ENCODE measurements at regions not wholly inside any gene's neighbourhood (a gene's known extent, or its start where the extent isn't known, plus 50 kb on each side); places are given as distances from the start of the nearest gene placed in this dataset.

DNA sequence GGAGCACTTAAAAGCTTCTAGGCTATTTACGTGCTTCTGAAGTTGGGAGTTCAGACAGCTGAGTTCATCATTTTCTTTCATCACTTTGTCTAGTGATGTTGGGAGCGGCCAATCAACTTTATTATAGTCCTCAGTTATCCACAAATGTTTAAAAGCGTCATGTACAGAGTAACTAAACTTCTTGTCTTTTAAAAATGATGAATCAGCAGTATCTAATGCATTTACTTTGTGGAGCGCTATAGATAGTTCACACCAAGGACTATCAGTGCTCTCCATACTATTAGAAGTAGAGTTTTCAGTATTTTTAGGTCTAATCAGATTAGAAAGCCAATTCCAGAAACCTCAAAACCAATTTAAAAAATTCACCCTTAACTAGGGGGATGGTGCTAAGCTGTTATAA, 778.7 kb upstream of the PRMT6 start:
- TF ChIP-seq, protein P1, sequence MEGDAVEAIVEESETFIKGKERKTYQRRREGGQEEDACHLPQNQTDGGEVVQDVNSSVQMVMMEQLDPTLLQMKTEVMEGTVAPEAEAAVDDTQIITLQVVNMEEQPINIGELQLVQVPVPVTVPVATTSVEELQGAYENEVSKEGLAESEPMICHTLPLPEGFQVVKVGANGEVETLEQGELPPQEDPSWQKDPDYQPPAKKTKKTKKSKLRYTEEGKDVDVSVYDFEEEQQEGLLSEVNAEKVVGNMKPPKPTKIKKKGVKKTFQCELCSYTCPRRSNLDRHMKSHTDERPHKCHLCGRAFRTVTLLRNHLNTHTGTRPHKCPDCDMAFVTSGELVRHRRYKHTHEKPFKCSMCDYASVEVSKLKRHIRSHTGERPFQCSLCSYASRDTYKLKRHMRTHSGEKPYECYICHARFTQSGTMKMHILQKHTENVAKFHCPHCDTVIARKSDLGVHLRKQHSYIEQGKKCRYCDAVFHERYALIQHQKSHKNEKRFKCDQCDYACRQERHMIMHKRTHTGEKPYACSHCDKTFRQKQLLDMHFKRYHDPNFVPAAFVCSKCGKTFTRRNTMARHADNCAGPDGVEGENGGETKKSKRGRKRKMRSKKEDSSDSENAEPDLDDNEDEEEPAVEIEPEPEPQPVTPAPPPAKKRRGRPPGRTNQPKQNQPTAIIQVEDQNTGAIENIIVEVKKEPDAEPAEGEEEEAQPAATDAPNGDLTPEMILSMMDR (IDR thresholded peaks at IDR 0.05; ENCODE audit: insufficient read depth in 1 of 2, low read depth in 1 of 2, low read length in 1 of 2, severe bottlenecking in 1 of 2, unreplicated experiment in 1 of 2), result no peak
- no peak overlapping the region for H3K27ac Mint-ChIP-seq (ENCODE audit: unreplicated experiment)
- CTCF ChIA-PET, result no interaction called here
- H3K36me3 Mint-ChIP-seq (ENCODE audit: insufficient read depth, unreplicated experiment), result no peaks in the 10 kb centered on the region
- Histone ChIP-seq H3K4me1 (no peaks in the 10 kb centered on the region), H3K4me3 (ENCODE audit: low read depth, low read length) (no peak overlapping the region), H3K9me3 (no peaks in the 10 kb centered on the region), H3K27me3 (replicated peaks; ENCODE audit: control insufficient read depth, insufficient read depth, low read length) (no peaks in the 10 kb centered on the region), H3K36me3 (ENCODE audit: control insufficient read depth, insufficient read depth, low read length) (no peaks in the 10 kb centered on the region)
- H3K27me3 Mint-ChIP-seq (ENCODE audit: insufficient read depth, unreplicated experiment), result no peaks in the 10 kb centered on the region
- intact Hi-C loops (cut with micrococcal nuclease; ENCODE audit: unreplicated experiment), result no loop called here
- no peaks in the 10 kb centered on the region for H3K4me1 Mint-ChIP-seq (ENCODE audit: low read depth, unreplicated experiment)
- no TSS peak for BruUV-seq (replicated peaks)
- no peak for DNase-seq
- H3K4me3 Mint-ChIP-seq (ENCODE audit: unreplicated experiment), result no peak overlapping the region
- POLR2A ChIA-PET, result no interaction called here
- peaks cover 11% of the 10 kb centered on the region for H3K9me3 Mint-ChIP-seq (ENCODE audit: unreplicated experiment)

DNA sequence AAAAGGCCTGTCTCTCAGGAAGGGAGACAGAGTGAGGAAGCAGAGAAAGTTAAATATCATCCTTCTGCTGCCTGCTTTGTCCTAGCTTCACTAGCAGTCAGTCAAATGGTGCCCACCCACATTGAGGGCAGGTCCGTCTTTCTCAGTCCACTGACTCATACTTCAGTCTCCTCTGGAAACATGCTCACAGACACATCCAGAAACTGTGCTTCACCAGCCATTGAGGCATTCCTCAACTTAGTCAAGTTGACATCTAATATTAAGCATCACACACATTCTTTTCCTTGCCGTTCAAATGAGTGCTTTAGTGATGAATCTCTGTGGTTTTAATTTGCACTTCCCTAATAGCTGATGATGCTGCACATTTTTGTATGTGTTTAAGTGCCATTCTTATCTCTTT, 777.8 kb upstream of the PRMT6 start:
- Mint-ChIP-seq H3K4me1 (ENCODE audit: low read depth, unreplicated experiment) (no peaks in the 10 kb centered on the region), H3K27me3 (ENCODE audit: insufficient read depth, unreplicated experiment) (no peaks in the 10 kb centered on the region), H3K9me3 (ENCODE audit: unreplicated experiment) (peaks cover 11% of the 10 kb centered on the region), H3K27ac (ENCODE audit: unreplicated experiment) (no peak overlapping the region), H3K4me3 (ENCODE audit: unreplicated experiment) (no peak overlapping the region), H3K36me3 (ENCODE audit: insufficient read depth, unreplicated experiment) (no peaks in the 10 kb centered on the region)
- DNase-seq, result no peak
- POLR2A ChIA-PET, result no interaction called here
- intact Hi-C loops (cut with micrococcal nuclease; ENCODE audit: unreplicated experiment), result no loop called here
- no peaks in the 10 kb centered on the region for H3K9me3 ChIP-seq
- BruUV-seq (replicated peaks), result no TSS peak
- H3K4me3 ChIP-seq (ENCODE audit: low read depth, low read length), result no peak overlapping the region
- H3K4me1 ChIP-seq, result no peaks in the 10 kb centered on the region
- TF ChIP-seq, protein P1 (IDR thresholded peaks at IDR 0.05; ENCODE audit: insufficient read depth in 1 of 2, low read depth in 1 of 2, low read length in 1 of 2, severe bottlenecking in 1 of 2, unreplicated experiment in 1 of 2), result no peak
- CTCF ChIA-PET, result no interaction called here
- no peaks in the 10 kb centered on the region for H3K27me3 ChIP-seq (replicated peaks; ENCODE audit: control insufficient read depth, insufficient read depth, low read length)
- no peaks in the 10 kb centered on the region for H3K36me3 ChIP-seq (ENCODE audit: control insufficient read depth, insufficient read depth, low read length)

DNA sequence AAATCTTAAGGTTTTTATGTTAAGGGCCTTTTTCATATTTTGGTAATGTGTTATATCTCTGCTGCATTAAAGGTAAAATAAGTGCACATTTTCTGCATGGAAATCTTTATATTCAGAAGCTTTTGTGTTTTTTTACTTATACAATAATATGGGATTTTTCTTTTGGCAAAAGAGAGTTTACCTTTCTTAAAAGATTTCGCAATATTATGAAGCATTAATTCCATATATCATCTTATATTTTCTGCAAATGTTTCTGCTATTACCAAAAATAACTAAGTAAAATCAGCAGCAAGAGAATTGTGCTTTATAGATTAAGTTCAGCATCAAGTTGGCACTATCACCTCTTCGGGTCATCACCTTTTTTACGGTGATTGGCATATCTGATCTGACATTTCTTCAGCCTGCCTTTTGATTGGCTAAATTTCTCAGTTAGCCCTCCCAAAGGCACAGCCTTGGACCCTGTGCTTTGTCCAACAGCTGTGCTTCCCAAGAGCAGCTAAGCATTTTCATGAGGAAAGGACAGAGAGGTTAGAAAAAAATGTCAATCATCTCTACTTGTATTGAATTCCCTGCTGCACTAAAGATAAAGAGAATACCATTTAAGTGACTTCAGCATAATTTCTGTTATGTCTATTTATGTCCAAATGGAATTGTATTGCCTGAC, 767.1 kb upstream of the PRMT6 start:
- POLR2A ChIA-PET, result no interaction called here
- DNase-seq, result no peak

More for the DNA sequence above, 767.1 kb upstream of the PRMT6 start:
- H3K27ac Mint-ChIP-seq (ENCODE audit: unreplicated experiment), result no peak overlapping the region
- CTCF ChIA-PET, result no interaction called here
- intact Hi-C loops (cut with micrococcal nuclease; ENCODE audit: unreplicated experiment), result no loop called here
- no peaks in the 10 kb centered on the region for H3K36me3 Mint-ChIP-seq (ENCODE audit: insufficient read depth, unreplicated experiment)
- no peaks in the 10 kb centered on the region for H3K27me3 Mint-ChIP-seq (ENCODE audit: insufficient read depth, unreplicated experiment)
- Histone ChIP-seq H3K9me3 (no peaks in the 10 kb centered on the region), H3K36me3 (ENCODE audit: control insufficient read depth, insufficient read depth, low read length) (no peaks in the 10 kb centered on the region), H3K4me1 (no peaks in the 10 kb centered on the region), H3K4me3 (ENCODE audit: low read depth, low read length) (no peak overlapping the region), H3K27me3 (replicated peaks; ENCODE audit: control insufficient read depth, insufficient read depth, low read length) (no peaks in the 10 kb centered on the region)
- TF ChIP-seq, protein P1 (IDR thresholded peaks at IDR 0.05; ENCODE audit: insufficient read depth in 1 of 2, low read depth in 1 of 2, low read length in 1 of 2, severe bottlenecking in 1 of 2, unreplicated experiment in 1 of 2), result no peak
- H3K4me1 Mint-ChIP-seq (ENCODE audit: low read depth, unreplicated experiment), result no peaks in the 10 kb centered on the region
- no TSS peak for BruUV-seq (replicated peaks)
- H3K4me3 Mint-ChIP-seq (ENCODE audit: unreplicated experiment), result no peak overlapping the region
- H3K9me3 Mint-ChIP-seq (ENCODE audit: unreplicated experiment), result no peaks in the 10 kb centered on the region
